ENCODE measurements at regions not wholly inside any gene's neighbourhood (a gene's known extent, or its start where the extent isn't known, plus 50 kb on each side); places are given as distances from the start of the nearest gene placed in this dataset.

DNA sequence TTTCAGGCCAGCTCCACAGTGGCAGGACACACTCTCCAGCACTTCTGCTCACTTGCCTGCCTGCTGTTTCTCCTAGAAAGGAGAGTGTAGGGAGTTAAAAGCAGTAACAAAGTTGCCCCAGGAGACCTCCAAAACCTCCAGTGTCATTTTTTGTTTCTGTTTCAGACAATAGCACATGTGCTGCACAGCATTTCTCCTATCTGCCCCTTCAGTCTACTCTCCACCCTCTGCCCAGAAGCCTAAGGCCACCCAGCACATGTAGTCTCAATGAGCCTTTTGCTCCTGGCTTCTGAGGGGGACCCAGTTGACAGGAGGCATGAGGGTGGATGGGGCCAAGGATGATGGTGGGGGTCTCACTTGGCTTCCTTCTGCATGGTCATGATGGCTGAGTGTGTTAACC lies 329.6 kb upstream of the CLNK start:
- TF ChIP-seq, protein P1, sequence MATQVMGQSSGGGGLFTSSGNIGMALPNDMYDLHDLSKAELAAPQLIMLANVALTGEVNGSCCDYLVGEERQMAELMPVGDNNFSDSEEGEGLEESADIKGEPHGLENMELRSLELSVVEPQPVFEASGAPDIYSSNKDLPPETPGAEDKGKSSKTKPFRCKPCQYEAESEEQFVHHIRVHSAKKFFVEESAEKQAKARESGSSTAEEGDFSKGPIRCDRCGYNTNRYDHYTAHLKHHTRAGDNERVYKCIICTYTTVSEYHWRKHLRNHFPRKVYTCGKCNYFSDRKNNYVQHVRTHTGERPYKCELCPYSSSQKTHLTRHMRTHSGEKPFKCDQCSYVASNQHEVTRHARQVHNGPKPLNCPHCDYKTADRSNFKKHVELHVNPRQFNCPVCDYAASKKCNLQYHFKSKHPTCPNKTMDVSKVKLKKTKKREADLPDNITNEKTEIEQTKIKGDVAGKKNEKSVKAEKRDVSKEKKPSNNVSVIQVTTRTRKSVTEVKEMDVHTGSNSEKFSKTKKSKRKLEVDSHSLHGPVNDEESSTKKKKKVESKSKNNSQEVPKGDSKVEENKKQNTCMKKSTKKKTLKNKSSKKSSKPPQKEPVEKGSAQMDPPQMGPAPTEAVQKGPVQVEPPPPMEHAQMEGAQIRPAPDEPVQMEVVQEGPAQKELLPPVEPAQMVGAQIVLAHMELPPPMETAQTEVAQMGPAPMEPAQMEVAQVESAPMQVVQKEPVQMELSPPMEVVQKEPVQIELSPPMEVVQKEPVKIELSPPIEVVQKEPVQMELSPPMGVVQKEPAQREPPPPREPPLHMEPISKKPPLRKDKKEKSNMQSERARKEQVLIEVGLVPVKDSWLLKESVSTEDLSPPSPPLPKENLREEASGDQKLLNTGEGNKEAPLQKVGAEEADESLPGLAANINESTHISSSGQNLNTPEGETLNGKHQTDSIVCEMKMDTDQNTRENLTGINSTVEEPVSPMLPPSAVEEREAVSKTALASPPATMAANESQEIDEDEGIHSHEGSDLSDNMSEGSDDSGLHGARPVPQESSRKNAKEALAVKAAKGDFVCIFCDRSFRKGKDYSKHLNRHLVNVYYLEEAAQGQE (IDR thresholded peaks at IDR 0.05; ENCODE audit: insufficient replicate concordance, low read depth): no peak
- no peak for TF ChIP-seq POLR2AphosphoS5 (IDR thresholded peaks at IDR 0.05; ENCODE audit: low read depth)
